HCT116 (cell line): ENCODE measurements at regions not wholly inside any gene's neighbourhood (a gene's known extent, or its start where the extent isn't known, plus 50 kb on each side); places are given as distances from the start of the nearest gene placed in this dataset.

ENCODE experiments used
- ATAC-seq: fragments of 200-7000 bp; cut with Tn5 transposase; 2 replicates; pipeline ENCODE4 v1.9.1; 2020; ENCODE audit warnings: mild to moderate bottlenecking, moderate library complexity
- BruUV-seq: library from RNA; stranded (reverse); fragments of 400-500 nt; replicated peaks from 2 replicates; lab custom pipeline; 2021; lab: Mats Ljungman, UMichigan
- CTCF ChIA-PET: fragments of 300-600 bp; sonication (Branson Sonifier 250); formaldehyde crosslinking; loops from one replicate; lab custom pipeline; 2021; ENCODE audit warnings: antibody characterized with exemption; lab: Charles Lee
- POLR2A ChIA-PET: fragments of 300-600, 350-600 bp; sonication (Branson Sonifier 250); formaldehyde crosslinking; loops from one replicate; lab custom pipeline; 2021; ENCODE audit warnings: antibody characterized with exemption; lab: Charles Lee
- RAD21 ChIA-PET, 2 experiments: fragments of 300-600 bp; sonication (Branson Sonifier 250); formaldehyde crosslinking; loops; one replicate each; lab custom pipeline; 2023; ENCODE audit warnings: low total read pairs in 2 of 2; ENCODE audit not compliant: uncharacterized antibody in 2 of 2, unreplicated experiment in 2 of 2, low non-redundant PET in 1 of 2; lab: Charles Lee
- DNase-seq: peaks from one replicate; pipeline ENCODE4 v3.0.0-alpha.2; 2010; ENCODE audit warnings: low read depth, low spot score
- H2AFZ ChIP-seq: fragments of 200-600 bp; shearing (Covaris generic), sonication (generic); 2 replicates; pipeline ENCODE4 v1.6.1; 2017; ENCODE audit warnings: low read depth, mixed run types, mixed read lengths, antibody characterized with exemption, low read length; ENCODE audit not compliant: poor library complexity, severe bottlenecking
- H3K27ac ChIP-seq: 2 replicates; pipeline ENCODE4 v1.5.1; 2012; ENCODE audit warnings: low read depth, low read length
- H3K27me3 ChIP-seq: fragments of 200-600 bp; sonication (generic); 2 replicates; pipeline ENCODE4 v1.6.1; 2016; ENCODE audit warnings: mixed run types, low read length, mixed read lengths; ENCODE audit not compliant: insufficient read depth
- H3K36me3 ChIP-seq, 2 experiments: fragments of 200-500 bp in 1 of 2; fragments of 200-600 bp in 1 of 2; sonication (Bioruptor generic) in 1 of 2; sonication (generic) in 1 of 2; 2 replicates each; pipeline versions ENCODE4 v1.5.1 to v1.6.1; 2014 to 2016; ENCODE audit warnings: low read length in 2 of 2, inconsistent platforms in 1 of 2, mixed read lengths in 1 of 2, mixed run types in 1 of 2; ENCODE audit not compliant: insufficient read depth in 2 of 2, control insufficient read depth in 1 of 2
- H3K4me1 ChIP-seq, 2 experiments: fragments of 200-600 bp in 1 of 2; sonication (generic) in 1 of 2; 2 replicates each; pipeline versions ENCODE4 v1.5.1 to v1.6.1; 2012 to 2017; ENCODE audit warnings: low read length in 2 of 2, inconsistent platforms in 1 of 2, mild to moderate bottlenecking in 1 of 2, mixed read lengths in 1 of 2, mixed run types in 1 of 2, moderate library complexity in 1 of 2; ENCODE audit not compliant: insufficient read depth in 2 of 2, control insufficient read depth in 1 of 2
- H3K4me2 ChIP-seq: fragments of 200-600 bp; sonication (generic); 2 replicates; pipeline ENCODE4 v1.6.1; 2017; ENCODE audit warnings: mixed run types, low read length, mixed read lengths
- H3K4me3 ChIP-seq, 2 experiments: fragments of 200-600 bp in 1 of 2; sonication (generic) in 1 of 2; replicated peaks in 1 of 2; 2 replicates each; pipeline ENCODE4 v1.5.1; 2011 to 2016; ENCODE audit warnings: low read length in 2 of 2, control low read depth in 1 of 2, low read depth in 1 of 2, mild to moderate bottlenecking in 1 of 2, mixed read lengths in 1 of 2, mixed run types in 1 of 2
- H3K79me2 ChIP-seq: fragments of 200-600 bp; sonication (generic); 2 replicates; pipeline ENCODE4 v1.6.1; 2017; ENCODE audit warnings: mild to moderate bottlenecking, mixed run types, low read length, moderate library complexity, mixed read lengths; ENCODE audit not compliant: insufficient read depth
- H3K9ac ChIP-seq: fragments of 200-600 bp; sonication (generic); 2 replicates; pipeline ENCODE4 v1.6.1; 2016; ENCODE audit warnings: low read length, mixed read lengths
- H3K9me2 ChIP-seq: fragments of 200-600 bp; sonication (generic), shearing (Covaris generic); 2 replicates; pipeline ENCODE4 v1.6.1; 2017; ENCODE audit warnings: mixed run types, mild to moderate bottlenecking, moderate library complexity; ENCODE audit not compliant: insufficient read depth
- H3K9me3 ChIP-seq, 2 experiments: fragments of 200-500 bp in 1 of 2; fragments of 200-600 bp in 1 of 2; sonication (Bioruptor generic) in 1 of 2; sonication (generic) in 1 of 2; 2 replicates each; pipeline ENCODE4 v1.6.1; 2014 to 2017; ENCODE audit warnings: low read length in 2 of 2, mixed read lengths in 2 of 2, inconsistent platforms in 1 of 2, low read depth in 1 of 2, mild to moderate bottlenecking in 1 of 2, mixed run types in 1 of 2, moderate library complexity in 1 of 2; ENCODE audit not compliant: control insufficient read depth in 1 of 2, insufficient read depth in 1 of 2
- H4K20me1 ChIP-seq: fragments of 200-600 bp; sonication (generic), shearing (Covaris generic); 2 replicates; pipeline ENCODE4 v1.6.1; 2017; ENCODE audit warnings: mixed run types, mild to moderate bottlenecking, moderate library complexity; ENCODE audit not compliant: insufficient read depth
- ATF3 ChIP-seq: IDR thresholded peaks from 2 replicates; pipeline ENCODE4 v1.6.1; 2012
- CBX3 ChIP-seq: IDR thresholded peaks from 2 replicates; pipeline ENCODE4 v1.6.1; 2012; ENCODE audit warnings: low read depth
- CTCF ChIP-seq, 3 experiments: fragments of 200-600 bp in 1 of 3; sonication (generic) in 1 of 3; IDR thresholded peaks in 2 of 3; conservative IDR thresholded peaks in 1 of 3; 2 replicates each; pipeline ENCODE4 v1.5.1; 2012 to 2017; ENCODE audit warnings: low read depth in 2 of 3, low read length in 2 of 3, antibody characterized with exemption in 1 of 3, borderline replicate concordance in 1 of 3, control low read depth in 1 of 3, mild to moderate bottlenecking in 1 of 3, mixed read lengths in 1 of 3, mixed run types in 1 of 3, moderate library complexity in 1 of 3; ENCODE audit not compliant: insufficient read depth in 1 of 3
- EGR1 ChIP-seq: IDR thresholded peaks from 2 replicates; pipeline ENCODE4 v1.6.1; 2012; ENCODE audit warnings: low read depth
- ELF1 ChIP-seq: IDR thresholded peaks from 2 replicates; pipeline ENCODE4 v1.6.1; 2012; ENCODE audit warnings: low read depth, borderline replicate concordance
- EZH2 ChIP-seq: fragments of 200-600 bp; sonication (generic); IDR thresholded peaks from 2 replicates; pipeline ENCODE4 v1.6.1; 2017; ENCODE audit warnings: antibody characterized with exemption, mixed run types
- JUND ChIP-seq: IDR thresholded peaks from 2 replicates; pipeline ENCODE4 v1.6.1; 2012
- POLR2AphosphoS5 ChIP-seq: IDR thresholded peaks from 2 replicates; pipeline ENCODE4 v1.6.1; 2011; ENCODE audit warnings: mild to moderate bottlenecking, low read depth, low read length, moderate library complexity
- RAD21 ChIP-seq: IDR thresholded peaks from 2 replicates; pipeline ENCODE4 v1.6.1; 2012; ENCODE audit warnings: low read depth, mild to moderate bottlenecking
- REST ChIP-seq: IDR thresholded peaks from 2 replicates; pipeline ENCODE4 v1.6.1; 2012; ENCODE audit warnings: low read depth
- SRF ChIP-seq: IDR thresholded peaks from 2 replicates; pipeline ENCODE4 v1.6.1; 2012; ENCODE audit warnings: low read depth
- TCF7L2 ChIP-seq: IDR thresholded peaks from 2 replicates; pipeline ENCODE4 v1.7.0; 2011; ENCODE audit warnings: borderline replicate concordance, inconsistent platforms; ENCODE audit not compliant: insufficient read depth, insufficient read length; ENCODE audit errors: extremely low read depth
- ZNF274 ChIP-seq: fragments of 200-500 bp; sonication (Bioruptor generic); IDR thresholded peaks from 2 replicates; pipeline ENCODE4 v1.6.1; 2014; ENCODE audit warnings: mild to moderate bottlenecking, low read depth, low read length, inconsistent platforms
- intact Hi-C: fragments of 100-400 bp; cut with micrococcal nuclease; formaldehyde crosslinking; loops from 2 replicates; pipeline ENCODE4 v1.10.0; 2022

DNA sequence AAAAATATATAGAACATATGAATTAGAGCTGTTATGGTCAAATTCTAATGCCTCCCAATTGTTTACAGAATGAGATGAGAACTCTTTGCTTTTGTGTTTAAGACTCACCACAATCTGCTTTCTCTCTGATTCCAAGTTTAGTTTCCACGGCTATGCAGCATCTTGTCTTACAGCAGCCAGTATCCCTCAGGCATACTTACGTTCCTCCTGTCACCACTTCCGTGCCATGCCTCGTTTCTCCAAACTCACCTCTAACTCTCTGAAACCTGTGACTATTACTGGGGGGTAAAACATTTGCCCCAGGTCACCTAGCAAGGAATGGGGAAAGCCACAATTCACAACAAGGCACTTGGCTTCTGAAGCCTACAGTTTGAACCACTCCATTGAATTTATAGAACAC, 192.8 kb upstream of the NRIP1 start:
- Histone ChIP-seq H3K27me3 (no peaks in the 10 kb centered on the region), H3K9ac (no peak overlapping the region), H2AFZ (no peak overlapping the region), H3K27ac (no peak overlapping the region), H3K9me2 (no peaks in the 10 kb centered on the region), H3K4me3 (no peak overlapping the region), H4K20me1 (no peaks in the 10 kb centered on the region), H3K4me2 (no peak overlapping the region), H3K36me3 (no peaks in the 10 kb centered on the region), H3K4me1 (no peaks in the 10 kb centered on the region), H3K79me2 (no peaks in the 10 kb centered on the region), H3K9me3 (no peaks in the 10 kb centered on the region; a peak in 1 of 4 replicates)
- ATAC-seq, result no peak
- POLR2A ChIA-PET, result no interaction called here
- BruUV-seq, result no TSS peak
- RAD21 ChIA-PET, result no interaction called here
- CTCF ChIA-PET, result no interaction called here
- intact Hi-C loops, result no loop called here
- TF ChIP-seq JUND, result no peak
- no peak for TF ChIP-seq ATF3
- no peak for TF ChIP-seq ELF1
- TF ChIP-seq TCF7L2, result no peak
- TF ChIP-seq REST, result no peak
- TF ChIP-seq SRF, result no peak
- TF ChIP-seq RAD21, result no peak
- TF ChIP-seq CTCF (IDR thresholded peaks at IDR 0.05 in 2 of 3, conservative IDR thresholded peaks at IDR 0.05 in 1 of 3; ENCODE audit: borderline replicate concordance in 1 of 3, insufficient read depth in 1 of 3, low read depth in 2 of 3, low read length in 2 of 3), result no peak
- no peak for TF ChIP-seq POLR2AphosphoS5
- TF ChIP-seq EZH2, result no peak
- no peak for TF ChIP-seq ZNF274
- no peak for TF ChIP-seq CBX3
- TF ChIP-seq EGR1, result no peak
- DNase-seq, result no peak
